Amniotic stem cell (primary cell): ENCODE measurements at regions not wholly inside any gene's neighbourhood (a gene's known extent, or its start where the extent isn't known, plus 50 kb on each side); places are given as distances from the start of the nearest gene placed in this dataset.

Experiments
- DNase-seq: peaks from one replicate; lab custom pipeline; 2025; lab: John Stamatoyannopoulos, UW

- DNase-seq, result no peak
Observed at GRCh38 chr5:142375944-142376411, 51.2 kb upstream of the SPRY4 start.
